Heart left ventricle (tissue), 16 donors: ENCODE measurements at regions not wholly inside any gene's neighbourhood (a gene's known extent, or its start where the extent isn't known, plus 50 kb on each side); places are given as distances from the start of the nearest gene placed in this dataset.

Experiments used
- ATAC-seq, 4 donors: fragments of 200-7000 bp; cut with Tn5 transposase; one replicate each; pipeline ENCODE4 v1.9.1; 2020 to 2022; ENCODE audit warnings: moderate library complexity in 4 of 4, mild to moderate bottlenecking in 3 of 4, moderate number of reproducible peaks in 1 of 4
- DNase-seq, 5 donors: peaks; one replicate each; pipeline ENCODE4 v3.0.0-alpha.2; 2020
- H3K27ac ChIP-seq, 12 donors: fragments of 200-600 bp; sonication (generic) in 4 of 12; one replicate each; pipeline versions ENCODE4 v1.5.0 to v1.8.0; 2016 to 2022; ENCODE audit warnings: mild to moderate bottlenecking in 2 of 12
- H3K27me3 ChIP-seq, 9 donors: fragments of 200-600 bp; sonication (generic) in 2 of 9; one replicate each; pipeline versions ENCODE4 v1.5.1 to v1.8.0; 2016 to 2022; ENCODE audit warnings: mild to moderate bottlenecking in 3 of 9
- H3K36me3 ChIP-seq, 9 donors: fragments of 200-600 bp; sonication (generic) in 2 of 9; one replicate each; pipeline versions ENCODE4 v1.5.0 to v1.8.0; 2018 to 2022; ENCODE audit warnings: mild to moderate bottlenecking in 2 of 9
- H3K4me1 ChIP-seq, 12 donors: fragments of 200-600 bp; sonication (generic) in 4 of 12; one replicate each; pipeline versions ENCODE4 v1.5.0 to v1.8.0; 2016 to 2022; ENCODE audit warnings: mild to moderate bottlenecking in 3 of 12
- H3K4me3 ChIP-seq, 12 donors: fragments of 200-600 bp; sonication (generic) in 4 of 12; one replicate each; pipeline versions ENCODE4 v1.5.0 to v1.8.0; 2017 to 2022; ENCODE audit warnings: mild to moderate bottlenecking in 9 of 12, moderate library complexity in 4 of 12
- H3K9me3 ChIP-seq, 12 donors: fragments of 200-600 bp; sonication (generic) in 4 of 12; one replicate each; pipeline versions ENCODE4 v1.5.0 to v1.8.0; 2016 to 2022; ENCODE audit warnings: mild to moderate bottlenecking in 1 of 12
- POLR2A ChIP-seq, 2 donors: fragments of 450-650 bp; IDR thresholded peaks; one replicate each; pipeline ENCODE4 v1.6.1; 2017; ENCODE audit warnings: antibody characterized with exemption in 2 of 2, mild to moderate bottlenecking in 2 of 2, moderate library complexity in 2 of 2
- WGBS, 4 donors: extraction: QIAGEN DNeasy Blood & Tissue Kit in 2 of 4; methylation state at CpG; one replicate each; pipeline versions ENCODE4 v1.1.5 to v1.1.7; 2013 to 2018; 5-methylcytosine and 5-hydroxymethylcytosine counted together
- intact Hi-C, 10 donors: fragments of 100-400 bp; cut with DNase I; formaldehyde crosslinking; loops; one replicate each; pipeline versions ENCODE4 v1.11.1 to v1.14.2; 2022
- TF ChIP-seq, protein P1 (sequence below), 12 donors: fragments of 200-600 bp; sonication (generic) in 4 of 12; IDR thresholded peaks; one replicate each; pipeline versions ENCODE4 v1.5.0 to v1.8.0; 2018 to 2022; ENCODE audit warnings: antibody characterized with exemption in 12 of 12, mild to moderate bottlenecking in 5 of 12
- donor health status: ischemic (EF 13 %, LVEDD 7.1; RV severe dilation, severe dysfunction).
- donor health status: healthy with polysubstance abuse.
- donor health status: DM: no; HTN: yes; CAD: no.
- donor health status: DM: no; HTN: no; CAD: no.
- donor health status: ischemic (EF 25% LVEDD 6.9; RV normal size, moderate dysfunction).
- donor health status: ischemic (EF 25% LVEDD 5.7; RV mildly dilated, moderate dysfunction).
- donor health status: healthy.
- donor health status: DM: yes; HTN: yes; CAD: no.
- donor health status: ischemic (EF 35%, LVEDD 5.7; RV mildly dilated, moderate dysfunction).
- donor health status: nonischemic (EF 11% LVEDD 7.7; RV severe dilation, severe dysfunction).
- donor health status: DM: yes; HTN: yes; CAD: no.
- donor health status: PGD.
- donor health status: ischemic (EF 29% LVEDD 5.4; RV normal size, mild dysfunction).
- donor health status: nonischemic (EF 23%, LVEDD 6.1; RV moderate dilation, normal function).

DNA sequence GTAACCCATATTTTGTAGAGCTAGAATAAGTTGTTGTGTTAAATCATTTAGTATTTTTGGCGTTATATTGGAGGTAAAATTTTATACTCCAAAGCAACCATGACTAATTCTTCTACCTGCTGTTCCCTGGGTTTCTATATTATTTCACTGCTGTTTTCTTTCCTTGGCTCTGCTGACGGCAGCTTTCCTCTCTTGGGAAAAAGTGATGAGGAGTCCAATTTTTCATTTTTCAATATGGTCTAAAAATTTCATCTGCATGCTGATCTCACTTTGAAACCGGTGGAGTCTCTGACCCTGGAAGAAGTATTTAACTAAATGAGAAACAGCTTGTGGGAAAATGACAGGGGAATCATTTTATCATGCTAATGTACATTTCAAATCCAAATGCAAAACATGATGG is 110.2 kb downstream of the IFI44 start:
- WGBS, 4 donors, result 43 to 73% (median 64%) methylated on average over 3 of the region's 3 CpGs
- H3K4me1 ChIP-seq, result no peaks in the 10 kb centered on the region
- H3K9me3 ChIP-seq, result peaks cover 0 to 4% (median 0%) of the 10 kb centered on the region in 12 donors
- H3K27me3 ChIP-seq, result no peaks in the 10 kb centered on the region
- ATAC-seq (no peak), DNase-seq (no peak)
- H3K4me3 ChIP-seq, result no peak overlapping the region
- no peak overlapping the region for H3K27ac ChIP-seq
- intact Hi-C loops, result no loop called here
- no peak for TF ChIP-seq POLR2A (IDR thresholded peaks at IDR 0.05)
- TF ChIP-seq, protein P1, sequence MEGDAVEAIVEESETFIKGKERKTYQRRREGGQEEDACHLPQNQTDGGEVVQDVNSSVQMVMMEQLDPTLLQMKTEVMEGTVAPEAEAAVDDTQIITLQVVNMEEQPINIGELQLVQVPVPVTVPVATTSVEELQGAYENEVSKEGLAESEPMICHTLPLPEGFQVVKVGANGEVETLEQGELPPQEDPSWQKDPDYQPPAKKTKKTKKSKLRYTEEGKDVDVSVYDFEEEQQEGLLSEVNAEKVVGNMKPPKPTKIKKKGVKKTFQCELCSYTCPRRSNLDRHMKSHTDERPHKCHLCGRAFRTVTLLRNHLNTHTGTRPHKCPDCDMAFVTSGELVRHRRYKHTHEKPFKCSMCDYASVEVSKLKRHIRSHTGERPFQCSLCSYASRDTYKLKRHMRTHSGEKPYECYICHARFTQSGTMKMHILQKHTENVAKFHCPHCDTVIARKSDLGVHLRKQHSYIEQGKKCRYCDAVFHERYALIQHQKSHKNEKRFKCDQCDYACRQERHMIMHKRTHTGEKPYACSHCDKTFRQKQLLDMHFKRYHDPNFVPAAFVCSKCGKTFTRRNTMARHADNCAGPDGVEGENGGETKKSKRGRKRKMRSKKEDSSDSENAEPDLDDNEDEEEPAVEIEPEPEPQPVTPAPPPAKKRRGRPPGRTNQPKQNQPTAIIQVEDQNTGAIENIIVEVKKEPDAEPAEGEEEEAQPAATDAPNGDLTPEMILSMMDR (IDR thresholded peaks at IDR 0.05), result no peak
- no peaks in the 10 kb centered on the region for H3K36me3 ChIP-seq

DNA sequence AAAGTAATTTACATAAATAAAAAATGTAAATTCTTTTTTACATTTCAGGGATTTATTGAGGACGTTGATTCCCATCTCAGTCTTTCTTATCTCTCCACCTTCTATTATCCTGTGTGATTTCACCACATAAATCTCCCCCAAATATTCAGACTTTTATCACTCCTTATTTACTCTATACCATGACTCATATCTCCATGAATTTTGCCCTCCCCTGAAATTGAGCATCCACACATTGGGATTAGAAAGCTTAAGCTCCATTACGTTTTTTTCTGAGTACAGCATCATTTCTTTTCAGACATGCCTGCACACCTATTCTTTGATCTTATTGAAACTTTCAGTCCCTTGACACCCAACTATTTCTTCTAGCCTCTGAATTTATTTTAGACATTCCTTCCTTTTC is 111.2 kb downstream of the IFI44 start:
- H3K36me3 ChIP-seq, result no peaks in the 10 kb centered on the region
- intact Hi-C loops, result no loop called here

DNA sequence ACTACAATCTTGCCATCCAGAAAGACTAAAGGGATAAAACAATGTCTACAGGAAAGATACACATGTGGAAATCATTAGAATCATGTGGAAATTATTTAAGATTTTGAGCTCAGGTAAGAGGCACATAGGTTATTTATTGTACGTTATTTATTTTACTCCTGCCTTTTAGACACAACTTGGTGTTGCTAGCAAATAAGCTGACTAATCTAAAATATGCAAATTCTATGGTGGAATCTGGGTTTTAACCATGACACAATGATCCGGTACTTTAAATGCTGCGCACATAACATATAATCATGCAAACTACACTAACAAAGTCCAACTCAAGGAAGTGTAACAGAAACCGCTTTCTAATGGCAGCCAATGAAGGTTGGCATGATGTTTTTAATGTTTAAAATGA is 112.5 kb downstream of the IFI44 start:
- Histone ChIP-seq H3K4me3 (no peak overlapping the region), H3K27me3 (no peaks in the 10 kb centered on the region), H3K27ac (no peak overlapping the region), H3K36me3 (no peaks in the 10 kb centered on the region), H3K9me3 (peaks cover 0 to 12% (median 2%) of the 10 kb centered on the region in 12 donors), H3K4me1 (no peaks in the 10 kb centered on the region)
- DNase-seq (no peak), ATAC-seq (no peak)
- 88 to 95% (median 91%) methylated on average over 4 of the region's 4 CpGs for WGBS, 4 donors
- TF ChIP-seq, protein P1 (IDR thresholded peaks at IDR 0.05), result no peak
- TF ChIP-seq POLR2A (IDR thresholded peaks at IDR 0.05), result no peak
- intact Hi-C loops, result no loop called here

More for the DNA sequence above, 111.2 kb downstream of the IFI44 start:
- Histone ChIP-seq H3K9me3 (peaks cover 0 to 12% (median 0%) of the 10 kb centered on the region in 12 donors), H3K4me3 (no peak overlapping the region), H3K4me1 (no peaks in the 10 kb centered on the region), H3K27me3 (no peaks in the 10 kb centered on the region), H3K27ac (no peak overlapping the region)
- no peak for DNase-seq
- 56 to 70% (median 62%) methylated on average over 2 of the region's 2 CpGs for WGBS, 4 donors
- no peak for ATAC-seq
- TF ChIP-seq, protein P1 (IDR thresholded peaks at IDR 0.05), result no peak
- no peak for TF ChIP-seq POLR2A (IDR thresholded peaks at IDR 0.05)

DNA sequence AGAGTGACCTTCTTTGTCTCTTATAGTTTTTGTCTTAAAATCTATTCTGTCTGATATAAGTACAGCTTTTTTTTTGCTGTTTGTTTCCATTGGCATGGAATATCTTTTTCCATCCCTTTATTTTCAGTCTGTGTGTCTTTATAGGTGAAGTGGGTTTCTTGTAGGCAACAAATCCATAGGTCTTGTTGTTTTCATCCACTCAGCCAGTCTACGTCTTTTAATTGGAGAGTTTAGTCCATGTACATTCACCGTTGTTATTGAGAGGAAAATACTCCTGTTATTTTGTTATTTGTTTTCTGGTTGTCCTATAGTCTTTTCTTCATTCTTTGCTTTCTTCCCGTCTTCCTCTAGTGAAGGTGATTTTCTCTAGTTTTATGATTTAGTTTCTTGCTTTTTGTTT is 115.9 kb downstream of the IFI44 start:
- Histone ChIP-seq H3K27ac (no peak overlapping the region), H3K4me3 (no peak overlapping the region), H3K27me3 (no peaks in the 10 kb centered on the region), H3K36me3 (no peaks in the 10 kb centered on the region), H3K4me1 (no peaks in the 10 kb centered on the region), H3K9me3 (peaks cover 0 to 12% (median 2%) of the 10 kb centered on the region in 12 donors)
- TF ChIP-seq, protein P1 (IDR thresholded peaks at IDR 0.05), result no peak
- ATAC-seq, result no peak
- intact Hi-C loops, result no loop called here
- no peak for DNase-seq
- WGBS, 4 donors, result 90 to 94% (median 91%) methylated on average over 3 of the region's 3 CpGs
